ENCODE measurements at regions not wholly inside any gene's neighbourhood (a gene's known extent, or its start where the extent isn't known, plus 50 kb on each side); places are given as distances from the start of the nearest gene placed in this dataset.

- DNase-seq: no peak
- H3K27me3 ChIP-seq: no peaks in the 10 kb centered on the region
- no peaks in the 10 kb centered on the region for H3K36me3 ChIP-seq
- H3K9me3 ChIP-seq: no peaks in the 10 kb centered on the region
- intact Hi-C loops (cut with DNase I): no loop called here
- TF ChIP-seq POLR2A (IDR thresholded peaks at IDR 0.05) (no peak), CTCF (IDR thresholded peaks at IDR 0.05) (no peak)
- peaks cover 0 to 36% (median 9%) of the 10 kb centered on the region in 3 donors for H3K4me1 ChIP-seq
- H3K27ac ChIP-seq: peak overlapping the region in 3 of 4 donors; percentile 6 to 49 (median 38)
- 54 to 58% methylated on average over 2 of the region's 2 CpGs for WGBS, 2 donors
- H3K4me3 ChIP-seq: no peak overlapping the region
Observed at GRCh38 chr3:159865041-159865579, 123.5 kb upstream of the IL12A start.

- TF ChIP-seq POLR2A (IDR thresholded peaks at IDR 0.05): no peak
- H3K27me3 ChIP-seq: no peaks in the 10 kb centered on the region
- intact Hi-C loops (cut with DNase I): no loop called here
- no peaks in the 10 kb centered on the region for H3K36me3 ChIP-seq
- H3K9me3 ChIP-seq: no peaks in the 10 kb centered on the region
- WGBS, 2 donors: 57 to 58% methylated on average over 5 of the region's 5 CpGs
- no peak overlapping the region for H3K4me3 ChIP-seq
- H3K27ac ChIP-seq: peak overlapping the region in 2 of 4 donors; percentile 38 to 49
- DNase-seq: no peak
- H3K4me1 ChIP-seq: peaks cover 0 to 25% (median 5%) of the 10 kb centered on the region in 3 donors
Observed at GRCh38 chr3:159866201-159866746, 122.4 kb upstream of the IL12A start.

GRCh38 chr3:159867372-159867771, 121.3 kb upstream of the IL12A start:
- WGBS, 2 donors: 92 to 96% methylated on average over 2 of the region's 2 CpGs
- H3K36me3 ChIP-seq: no peaks in the 10 kb centered on the region
- H3K27ac ChIP-seq: peak overlapping the region in 2 of 4 donors; percentile 25 to 49
- intact Hi-C loops (cut with DNase I): no loop called here
- H3K4me3 ChIP-seq: no peak overlapping the region
- H3K27me3 ChIP-seq: no peaks in the 10 kb centered on the region
- TF ChIP-seq CTCF (IDR thresholded peaks at IDR 0.05) (no peak), POLR2A (IDR thresholded peaks at IDR 0.05) (no peak)
- no peak for DNase-seq
- peaks cover 0 to 20% (median 0%) of the 10 kb centered on the region in 3 donors for H3K4me1 ChIP-seq
- H3K9me3 ChIP-seq: no peaks in the 10 kb centered on the region

GRCh38 chr3:159870723-159871122, 117.9 kb upstream of the IL12A start:
- WGBS, 2 donors: 78 to 82% methylated on average over 1 of the region's 1 CpG
- no peak overlapping the region for H3K27ac ChIP-seq
- intact Hi-C loops (cut with DNase I): loop anchor here (10.0 kb wide), 1 partner anchor 46 kb away; no protein-coding TSS in a partner anchor
- no peak overlapping the region for H3K4me3 ChIP-seq
- DNase-seq: no peak
- H3K27me3 ChIP-seq: no peaks in the 10 kb centered on the region
- H3K9me3 ChIP-seq: no peaks in the 10 kb centered on the region
- TF ChIP-seq POLR2A (IDR thresholded peaks at IDR 0.05): no peak
- TF ChIP-seq CTCF (IDR thresholded peaks at IDR 0.05): no peak
- H3K4me1 ChIP-seq: peaks cover 0 to 26% (median 4%) of the 10 kb centered on the region in 3 donors
- no peaks in the 10 kb centered on the region for H3K36me3 ChIP-seq

- H3K4me1 ChIP-seq: peaks cover 0 to 18% (median 4%) of the 10 kb centered on the region in 3 donors
- no peak for TF ChIP-seq POLR2A (IDR thresholded peaks at IDR 0.05)
- TF ChIP-seq CTCF (IDR thresholded peaks at IDR 0.05): peak in 1 of 6 experiments; percentile 45
- intact Hi-C loops (cut with DNase I): loop anchor here (10.0 kb wide), 1 partner anchor 48 kb away; no protein-coding TSS in a partner anchor
- 31% methylated on average over 3 of the region's 3 CpGs for WGBS, 2 donors
- H3K27me3 ChIP-seq: no peaks in the 10 kb centered on the region
- no peak for DNase-seq
- H3K36me3 ChIP-seq: no peaks in the 10 kb centered on the region
- H3K27ac ChIP-seq: peak overlapping the region in 2 of 4 donors; percentile 48 to 49
- H3K9me3 ChIP-seq: no peaks in the 10 kb centered on the region
- no peak overlapping the region for H3K4me3 ChIP-seq
Observed at GRCh38 chr3:159872374-159873109, 116.1 kb upstream of the IL12A start.
